Keratinocyte (primary cell): ENCODE measurements at regions not wholly inside any gene's neighbourhood (a gene's known extent, or its start where the extent isn't known, plus 50 kb on each side); places are given as distances from the start of the nearest gene placed in this dataset.

Experiments used
- DNase-seq: peaks from one replicate; pipeline ENCODE4 v3.0.0-alpha.2; 2011; ENCODE audit warnings: low read depth, missing footprints, low spot score
- FAIRE-seq: peaks from 2 replicates; lab custom pipeline; 2011; peaks lifted over from hg19 to GRCh38; lab: Jason Lieb, UNC
- H2AFZ ChIP-seq: 2 replicates; pipeline ENCODE4 v1.6.0; 2012; ENCODE audit warnings: low read length, control low read depth, inconsistent platforms; ENCODE audit not compliant: control insufficient read depth
- H3K27ac ChIP-seq: 2 replicates; pipeline ENCODE4 v1.5.1; 2011; ENCODE audit warnings: low read length; ENCODE audit not compliant: control insufficient read depth, insufficient read depth
- H3K27me3 ChIP-seq: 3 replicates; pipeline ENCODE4 v1.6.0; 2011; ENCODE audit warnings: low read length; ENCODE audit not compliant: control insufficient read depth, insufficient read depth; ENCODE audit errors: extremely low read depth
- H3K36me3 ChIP-seq, 2 experiments: 2 replicates in 1 of 2; 3 replicates in 1 of 2; pipeline ENCODE4 v1.5.1; 2011; ENCODE audit warnings: low read length in 2 of 2, mild to moderate bottlenecking in 1 of 2; ENCODE audit not compliant: control insufficient read depth in 2 of 2, insufficient read depth in 2 of 2; ENCODE audit errors: extremely low read depth in 1 of 2
- H3K4me1 ChIP-seq: 3 replicates; pipeline ENCODE4 v1.5.1; 2011; ENCODE audit warnings: low read length; ENCODE audit not compliant: control insufficient read depth, insufficient read depth; ENCODE audit errors: extremely low read depth
- H3K4me2 ChIP-seq: 3 replicates; pipeline ENCODE4 v1.6.0; 2011; ENCODE audit warnings: low read depth, low read length; ENCODE audit not compliant: control insufficient read depth, insufficient read depth; ENCODE audit errors: extremely low read depth
- H3K4me3 ChIP-seq, 3 experiments: fragments of 200-600 bp in 1 of 3; sonication (generic) in 1 of 3; 2 replicates in 2 of 3; 3 replicates in 1 of 3; pipeline ENCODE4 v1.5.1; 2011 to 2016; ENCODE audit warnings: low read length in 3 of 3, mild to moderate bottlenecking in 3 of 3, control low read depth in 2 of 3, inconsistent platforms in 1 of 3, low read depth in 1 of 3, mixed read lengths in 1 of 3, mixed run types in 1 of 3, moderate library complexity in 1 of 3; ENCODE audit not compliant: control insufficient read depth in 2 of 3, insufficient read depth in 2 of 3; ENCODE audit errors: extremely low read depth in 1 of 3
- H3K79me2 ChIP-seq: 2 replicates; pipeline ENCODE4 v1.6.0; 2012; ENCODE audit warnings: low read length; ENCODE audit not compliant: control insufficient read depth, insufficient read depth
- H3K9ac ChIP-seq: 3 replicates; pipeline ENCODE4 v1.6.0; 2011; ENCODE audit warnings: low read length; ENCODE audit not compliant: control insufficient read depth, insufficient read depth; ENCODE audit errors: extremely low read depth
- H3K9me1 ChIP-seq: 3 replicates; pipeline ENCODE4 v1.6.0; 2011; ENCODE audit warnings: low read length; ENCODE audit not compliant: control insufficient read depth, insufficient read depth; ENCODE audit errors: extremely low read depth
- H3K9me3 ChIP-seq: 2 replicates; pipeline ENCODE4 v1.5.1; 2012; ENCODE audit warnings: low read depth, low read length; ENCODE audit not compliant: control insufficient read depth
- H4K20me1 ChIP-seq: 3 replicates; pipeline ENCODE4 v1.6.0; 2011; ENCODE audit warnings: low read length; ENCODE audit not compliant: control insufficient read depth, insufficient read depth; ENCODE audit errors: extremely low read depth
- CTCF ChIP-seq, 3 experiments: IDR thresholded peaks in 1 of 3; conservative IDR thresholded peaks in 1 of 3; optimal IDR thresholded peaks in 1 of 3; 2 replicates in 2 of 3; 3 replicates in 1 of 3; pipeline versions ENCODE3 to v1.5.1; 2011; ENCODE audit warnings: low read length in 3 of 3, mild to moderate bottlenecking in 3 of 3, moderate library complexity in 2 of 3, control low read depth in 1 of 3, inconsistent platforms in 1 of 3; ENCODE audit not compliant: insufficient read depth in 2 of 3; ENCODE audit errors: extremely low read depth in 1 of 3
- EZH2 ChIP-seq: IDR thresholded peaks from one replicate; pipeline ENCODE4 v1.6.1; 2012; ENCODE audit warnings: inconsistent platforms, mild to moderate bottlenecking, low read length, moderate library complexity
- dilution Hi-C: fragments of 300-500 bp; cut with MboI; formaldehyde crosslinking; loops from one replicate; pipeline ENCODE4 v1.7.0; 2020; ENCODE audit warnings: low sequenced_read_pairs; ENCODE audit not compliant: extremely low pct_ligation_motif_present

- dilution Hi-C loops: no loop called here
- DNase-seq (no peak), FAIRE-seq (no peak)
- peaks cover 8% of the 10 kb centered on the region for H3K9me3 ChIP-seq
- no peaks in the 10 kb centered on the region for H4K20me1 ChIP-seq
- H3K36me3 ChIP-seq: no peaks in the 10 kb centered on the region
- H3K79me2 ChIP-seq: no peaks in the 10 kb centered on the region
- H3K4me3 ChIP-seq: no peak overlapping the region
- no peak overlapping the region for H3K4me2 ChIP-seq
- H2AFZ ChIP-seq: no peak overlapping the region
- H3K9ac ChIP-seq: no peak overlapping the region
- H3K27ac ChIP-seq: no peak overlapping the region
- no peaks in the 10 kb centered on the region for H3K9me1 ChIP-seq
- H3K4me1 ChIP-seq: no peaks in the 10 kb centered on the region
- TF ChIP-seq CTCF (optimal IDR thresholded peaks at IDR 0.05 in 1 of 3, IDR thresholded peaks at IDR 0.05 in 1 of 3, conservative IDR thresholded peaks at IDR 0.05 in 1 of 3; ENCODE audit: extremely low read depth in 1 of 3, insufficient read depth in 2 of 3, low read length in 3 of 3) (no peak), EZH2 (no peak)
- no peaks in the 10 kb centered on the region for H3K27me3 ChIP-seq
Observed at GRCh38 chr10:129224065-129224464, 243.0 kb upstream of the MGMT start.

GRCh38 chr10:129231821-129232220, 235.2 kb upstream of the MGMT start:
- H3K79me2 ChIP-seq: no peaks in the 10 kb centered on the region
- no peak overlapping the region for H3K4me3 ChIP-seq
- no peak overlapping the region for H3K9ac ChIP-seq
- H3K36me3 ChIP-seq: no peaks in the 10 kb centered on the region
- H3K27ac ChIP-seq: no peak overlapping the region
- H3K4me1 ChIP-seq: no peaks in the 10 kb centered on the region
- DNase-seq: no peak
- H2AFZ ChIP-seq: no peak overlapping the region
- H4K20me1 ChIP-seq: no peaks in the 10 kb centered on the region
- no peaks in the 10 kb centered on the region for H3K9me1 ChIP-seq
- no peak for FAIRE-seq
- TF ChIP-seq EZH2 (no peak), CTCF (optimal IDR thresholded peaks at IDR 0.05 in 1 of 3, IDR thresholded peaks at IDR 0.05 in 1 of 3, conservative IDR thresholded peaks at IDR 0.05 in 1 of 3; ENCODE audit: extremely low read depth in 1 of 3, insufficient read depth in 2 of 3, low read length in 3 of 3) (no peak)
- H3K4me2 ChIP-seq: no peak overlapping the region
- peaks cover 2% of the 10 kb centered on the region for H3K9me3 ChIP-seq
- H3K27me3 ChIP-seq: no peaks in the 10 kb centered on the region
- dilution Hi-C loops: no loop called here
